Left lobe of liver (tissue), 2 donors: ENCODE measurements at regions not wholly inside any gene's neighbourhood (a gene's known extent, or its start where the extent isn't known, plus 50 kb on each side); places are given as distances from the start of the nearest gene placed in this dataset.

ENCODE experiments used
- ATAC-seq: fragments of 200-7000 bp; cut with Tn5 transposase; one replicate; pipeline ENCODE4 v1.9.1; 2020; ENCODE audit warnings: mild to moderate bottlenecking, moderate library complexity
- DNase-seq: peaks from one replicate; pipeline ENCODE4 v3.0.0-alpha.2; 2020; ENCODE audit warnings: low spot score
- donor health status: DM: no; HTN: no; CAD: no; lungs with moderate emphysema.
- donor health status: DM: no; HTN: yes; CAD: no.

- ATAC-seq, result no peak
- DNase-seq, result no peak
Measured at GRCh38 chr5:155193483-155194107, 180.0 kb downstream of the KIF4B start.

GRCh38 chr5:155200608-155201007 is 187.1 kb downstream of the KIF4B start:
- DNase-seq (no peak), ATAC-seq (no peak)

DNA sequence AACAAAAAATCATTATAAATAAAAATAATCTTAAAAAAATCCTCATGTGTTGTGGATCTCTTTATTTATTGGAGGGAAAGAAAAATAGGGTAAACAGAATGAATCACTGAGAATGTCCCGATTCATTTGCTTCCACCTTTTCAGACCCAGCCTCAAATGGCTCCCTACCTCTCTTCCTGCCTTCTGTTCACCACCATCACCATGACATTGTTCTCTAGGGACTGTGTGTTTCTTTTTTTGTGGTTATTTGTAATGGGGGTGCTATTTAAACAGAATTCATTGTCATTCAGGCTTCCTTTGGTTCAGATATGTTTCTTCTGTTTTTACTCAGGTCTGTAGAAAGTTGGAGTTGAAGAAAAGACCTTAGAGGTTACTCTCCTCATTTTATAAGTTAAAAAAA is 198.2 kb downstream of the KIF4B start:
- DNase-seq, result no peak

DNA sequence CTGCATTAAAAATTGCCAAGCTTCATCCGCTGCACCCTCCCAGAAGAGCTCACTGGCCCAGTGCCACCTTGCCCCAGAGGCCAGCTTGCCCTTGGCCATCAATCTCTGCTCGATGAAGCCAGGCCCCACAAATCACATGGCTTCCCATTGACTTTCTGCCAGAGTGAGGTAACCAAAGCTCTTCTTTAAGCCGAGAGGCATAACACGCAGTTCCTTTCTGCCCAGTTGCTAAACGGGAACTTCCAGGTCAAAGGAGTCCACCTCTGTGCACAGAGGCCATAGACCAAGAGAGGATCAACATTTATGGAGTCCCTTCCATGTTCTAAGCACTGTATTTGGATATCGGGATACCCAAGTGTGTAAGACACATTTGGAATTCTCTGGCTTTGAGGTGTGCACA is 208.8 kb downstream of the KIF4B start:
- no peak for DNase-seq
- no peak for ATAC-seq

More for the DNA sequence above, 198.2 kb downstream of the KIF4B start:
- ATAC-seq, result no peak

DNA sequence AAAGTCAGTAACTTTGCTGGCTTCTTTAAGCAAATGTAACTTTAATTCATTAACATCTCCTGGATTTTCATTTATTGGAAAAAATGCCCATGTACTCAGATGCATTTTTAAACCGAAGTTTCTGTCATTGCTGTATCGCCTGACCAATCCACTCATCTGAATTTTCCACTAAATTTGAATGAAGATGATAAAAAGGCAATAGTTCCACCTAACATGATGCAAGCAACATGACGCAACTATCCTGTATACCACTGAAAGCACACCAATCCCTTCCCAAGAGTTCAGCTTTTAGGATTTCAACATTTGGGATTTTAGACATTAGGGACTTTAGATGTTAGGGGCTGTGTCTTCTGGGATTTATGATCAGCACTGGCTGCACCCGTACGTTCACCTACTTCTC is 215.6 kb downstream of the KIF4B start:
- DNase-seq, result no peak
- no peak for ATAC-seq

- DNase-seq (no peak), ATAC-seq (no peak)
Measured at GRCh38 chr5:155239803-155240202, 226.2 kb downstream of the KIF4B start.

DNA sequence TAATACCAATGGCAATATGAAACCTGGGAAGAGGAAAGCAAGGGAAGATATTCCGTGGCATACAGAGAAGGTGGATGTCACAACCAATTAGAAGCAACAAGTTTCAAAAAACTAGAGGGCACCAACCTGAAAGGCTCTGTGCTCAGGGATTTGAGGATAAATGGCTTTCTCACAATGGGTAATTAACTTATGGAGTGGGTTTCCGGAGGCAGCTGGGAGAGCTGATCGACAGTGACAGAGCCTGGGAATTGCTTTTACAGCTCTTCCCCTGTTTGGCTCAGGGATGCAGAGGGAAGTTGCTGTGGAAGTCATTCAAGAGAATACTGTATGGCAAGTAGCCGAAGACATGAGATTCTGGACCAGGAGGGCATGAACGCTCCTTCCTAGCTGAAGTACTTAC is 237.0 kb downstream of the KIF4B start:
- DNase-seq (no peak), ATAC-seq (no peak)

DNA sequence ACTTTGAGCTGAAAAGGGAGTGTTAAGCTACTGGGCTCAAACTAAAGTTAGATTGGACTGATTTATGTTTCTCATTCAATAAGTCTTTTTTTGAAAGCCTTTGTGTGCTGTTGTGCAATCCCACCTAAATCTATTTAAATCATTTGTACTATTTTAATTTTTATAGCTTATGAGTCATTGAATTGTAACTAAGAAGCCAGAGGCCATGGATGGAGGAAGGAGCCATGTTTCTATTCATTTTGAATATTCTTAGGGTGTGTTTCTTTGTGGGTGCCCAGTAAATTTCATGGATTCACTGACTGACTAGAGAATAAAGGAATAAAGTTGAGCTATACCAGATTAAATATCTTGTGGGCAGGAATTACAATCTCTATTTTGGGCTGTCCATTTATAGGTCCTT is 238.5 kb downstream of the KIF4B start:
- ATAC-seq (no peak), DNase-seq (no peak)

DNA sequence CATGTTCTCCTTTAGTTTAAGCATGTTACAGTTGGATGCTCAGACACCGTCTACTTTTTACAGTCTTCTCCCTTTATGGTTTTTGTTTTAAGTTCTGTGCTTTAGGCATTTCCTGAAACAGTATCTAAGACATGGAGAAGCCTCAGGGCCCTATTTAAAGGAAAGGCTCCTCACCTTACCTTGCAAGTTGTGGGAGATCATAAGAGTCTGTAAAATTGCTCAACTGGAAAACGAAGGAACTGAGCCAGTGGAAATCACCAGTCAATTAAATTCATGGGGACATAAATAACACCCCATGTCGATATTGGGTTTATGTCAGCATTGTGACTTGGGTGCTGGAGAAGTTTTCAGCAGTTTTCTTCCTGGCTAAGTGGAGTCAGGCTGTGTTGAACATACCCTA is 239.2 kb downstream of the KIF4B start:
- DNase-seq, result no peak
- no peak for ATAC-seq

GRCh38 chr5:155254399-155254798 is 240.8 kb downstream of the KIF4B start:
- DNase-seq, result no peak
- no peak for ATAC-seq

DNA sequence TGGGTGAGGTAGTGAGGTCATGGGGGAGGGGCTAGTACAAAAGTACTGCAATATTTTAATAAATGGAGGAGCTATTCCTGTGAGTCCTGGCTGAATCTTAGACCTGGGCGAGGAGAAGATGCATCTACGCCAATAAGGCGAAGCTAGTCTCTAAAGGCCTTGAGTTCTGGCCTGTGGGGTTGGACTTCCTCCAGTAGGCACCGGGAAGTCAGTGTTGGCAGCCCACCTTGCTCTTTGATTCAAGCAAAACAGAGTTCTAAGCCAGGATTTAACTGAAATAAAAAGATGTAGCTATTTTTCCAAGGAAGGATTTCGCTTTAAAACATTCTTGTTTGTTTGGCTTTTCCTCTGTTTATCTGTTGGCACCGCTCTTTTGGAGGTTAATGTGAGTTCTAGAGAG is 244.6 kb downstream of the KIF4B start:
- DNase-seq, result no peak
- ATAC-seq, result no peak

DNA sequence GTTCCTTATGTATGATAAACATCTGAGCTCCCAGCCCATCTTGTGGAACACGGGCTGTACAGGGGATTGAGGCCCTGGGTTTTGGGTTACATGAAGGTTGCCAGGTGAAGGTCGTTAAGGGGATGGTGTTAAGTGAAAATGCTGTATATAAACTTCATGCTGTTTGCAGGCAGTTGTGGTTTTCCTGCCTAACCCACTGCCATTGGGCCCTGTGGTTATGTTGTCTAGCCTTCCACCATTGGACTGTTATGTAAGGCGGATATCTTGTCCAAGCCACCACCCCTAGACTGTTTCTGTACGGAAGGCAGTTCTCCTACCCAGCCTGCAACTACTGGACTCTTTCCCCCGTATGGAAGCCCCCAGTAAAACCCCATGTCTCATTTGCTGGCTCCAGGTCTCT is 246.1 kb downstream of the KIF4B start:
- no peak for DNase-seq
- ATAC-seq, result no peak

- DNase-seq, result no peak
Measured at GRCh38 chr5:155260798-155261197, 247.2 kb downstream of the KIF4B start.

GRCh38 chr5:155263381-155263780 is 249.8 kb downstream of the KIF4B start:
- no peak for DNase-seq
- no peak for ATAC-seq

More at GRCh38 chr5:155260798-155261197, 247.2 kb downstream of the KIF4B start:
- ATAC-seq, result peak; percentile 53

GRCh38 chr5:155264809-155265208 is 251.3 kb downstream of the KIF4B start:
- ATAC-seq (no peak), DNase-seq (no peak)

DNA sequence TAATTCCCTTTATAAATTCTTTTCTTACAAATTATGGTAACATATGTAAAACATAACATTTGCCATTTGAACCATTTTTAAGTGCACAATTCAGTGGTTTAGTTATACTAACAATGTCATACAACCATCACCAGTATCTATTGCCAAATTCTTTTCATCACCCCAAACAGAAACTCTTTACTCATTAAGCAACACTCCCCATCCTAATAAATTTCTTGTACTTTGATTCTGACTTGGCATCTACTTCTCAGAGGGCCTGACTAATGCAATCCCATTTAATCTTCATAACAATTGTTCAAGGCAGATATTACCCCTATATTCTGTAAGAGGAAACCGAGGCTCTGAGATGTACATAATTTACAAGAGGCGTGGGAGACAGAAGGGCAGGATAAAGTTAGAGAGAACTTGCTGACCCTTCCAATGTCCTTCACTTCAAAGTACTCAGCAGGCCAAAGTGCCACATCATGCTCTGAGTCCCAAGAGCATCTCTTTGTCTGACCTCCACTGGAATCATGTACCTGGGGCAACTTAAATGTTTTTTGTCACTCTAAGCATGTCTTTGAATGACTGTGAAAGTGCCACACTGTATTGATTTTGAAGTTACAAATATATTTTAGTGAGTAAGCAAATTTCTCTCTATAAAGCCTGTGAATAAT is 255.3 kb downstream of the KIF4B start:
- ATAC-seq (peak; percentile 70), DNase-seq (no peak)

DNA sequence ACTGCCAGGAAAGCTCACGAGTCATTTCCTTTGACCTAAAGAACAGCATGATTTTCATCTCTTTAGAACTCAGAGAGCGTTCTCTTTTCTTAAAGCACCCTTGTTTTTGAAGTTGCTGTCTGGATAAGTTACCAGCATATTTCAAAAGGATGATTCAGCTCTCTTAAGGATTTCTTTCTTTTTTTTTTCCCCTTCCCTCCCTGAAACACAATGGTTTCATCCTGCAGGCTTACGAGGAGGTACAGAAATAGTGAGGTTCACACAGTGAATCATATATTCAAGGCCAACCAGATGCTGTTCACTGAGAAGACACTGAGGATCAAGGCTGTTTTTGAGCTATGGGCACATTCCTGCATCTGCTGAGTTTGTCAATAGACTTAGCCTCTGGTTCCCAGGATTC is 257.2 kb downstream of the KIF4B start:
- DNase-seq, result no peak
- ATAC-seq, result no peak

GRCh38 chr5:155274484-155274883 is 260.9 kb downstream of the KIF4B start:
- DNase-seq (no peak), ATAC-seq (peak; percentile 55)

- DNase-seq (no peak), ATAC-seq (no peak)
Measured at GRCh38 chr5:155275222-155275621, 261.7 kb downstream of the KIF4B start.

- DNase-seq (no peak), ATAC-seq (no peak)
Measured at GRCh38 chr5:155276231-155276630, 262.7 kb downstream of the KIF4B start.

DNA sequence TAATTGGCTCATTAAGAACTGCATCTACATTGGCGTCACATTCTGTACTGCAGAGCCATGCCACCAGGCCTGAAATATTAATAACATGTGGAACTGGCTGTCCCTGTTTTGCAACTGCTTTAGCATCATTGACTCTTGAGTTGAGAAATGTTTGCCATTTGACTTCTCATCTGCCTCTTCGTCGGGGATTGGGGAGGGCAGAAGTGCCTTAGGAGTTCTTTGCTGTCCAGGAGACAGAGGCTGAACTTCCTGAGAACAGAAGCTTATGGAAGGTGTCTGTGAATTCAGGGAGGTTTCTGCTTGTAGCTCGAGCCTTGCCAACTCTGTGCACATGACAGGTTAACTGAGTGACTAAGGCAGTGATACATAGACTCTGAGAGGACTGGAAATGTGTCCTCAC is 265.0 kb downstream of the KIF4B start:
- no peak for ATAC-seq
- no peak for DNase-seq

GRCh38 chr5:155282503-155283107 is 269.1 kb downstream of the KIF4B start:
- no peak for ATAC-seq
- DNase-seq, result no peak

DNA sequence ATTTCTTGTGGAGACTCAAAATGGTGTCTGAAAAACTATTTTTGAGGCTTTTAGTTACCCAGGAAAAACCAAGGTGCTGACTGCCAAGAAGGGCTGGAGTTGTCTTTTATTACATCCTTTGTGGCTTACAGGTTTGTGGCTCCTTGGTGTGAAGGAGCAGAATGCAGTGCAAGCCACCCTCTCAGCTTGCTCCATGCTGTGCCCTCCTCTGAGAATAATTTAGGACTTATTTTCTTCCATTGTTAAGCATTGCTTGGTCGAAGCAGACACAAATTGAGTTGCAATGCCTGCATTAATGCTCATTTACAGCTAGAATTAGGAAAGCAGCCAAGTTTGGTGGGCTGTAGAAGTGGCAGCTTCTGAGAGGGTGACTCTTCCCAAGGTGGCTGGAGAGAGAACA is 272.2 kb downstream of the KIF4B start:
- no peak for DNase-seq
- ATAC-seq, result no peak
